GM12878 (cell line): ENCODE measurements at regions not wholly inside any gene's neighbourhood (a gene's known extent, or its start where the extent isn't known, plus 50 kb on each side); places are given as distances from the start of the nearest gene placed in this dataset.

Experiments used
- BRCA1 ChIP-seq: IDR thresholded peaks from 2 replicates; pipeline ENCODE4 v1.6.1; 2011; ENCODE audit warnings: low read depth, low read length, improper control_type of control experiment
- CTCF ChIP-seq, 3 experiments: IDR thresholded peaks in 2 of 3; conservative IDR thresholded peaks in 1 of 3; 2 replicates each; pipeline ENCODE4 v1.5.1; 2011; ENCODE audit warnings: low read depth in 3 of 3, low read length in 3 of 3, mild to moderate bottlenecking in 3 of 3, control low read depth in 2 of 3, moderate library complexity in 2 of 3, inconsistent platforms in 1 of 3, mixed read lengths in 1 of 3; ENCODE audit not compliant: control insufficient read depth in 2 of 3, insufficient read depth in 1 of 3; ENCODE audit errors: extremely low read depth in 1 of 3
- EGR1 ChIP-seq, 2 experiments: IDR thresholded peaks; 1 replicate in 1 of 2; 2 replicates in 1 of 2; pipeline ENCODE4 v1.6.1; 2011 to 2012; ENCODE audit warnings: low read depth in 2 of 2, low read length in 2 of 2, borderline replicate concordance in 1 of 2, mild to moderate bottlenecking in 1 of 2, moderate library complexity in 1 of 2
- POLR2AphosphoS5 ChIP-seq: IDR thresholded peaks from 2 replicates; pipeline ENCODE4 v1.6.1; 2011; ENCODE audit warnings: mild to moderate bottlenecking, low read length, inconsistent platforms
- RCOR1 ChIP-seq: conservative IDR thresholded peaks from 2 replicates; pipeline ENCODE4 v1.6.1; 2012; ENCODE audit warnings: low read depth, low read length, improper control_type of control experiment
- TAF1 ChIP-seq: IDR thresholded peaks from 2 replicates; pipeline ENCODE4 v1.6.1; 2011; ENCODE audit warnings: mild to moderate bottlenecking, low read depth, low read length, borderline replicate concordance
- ZNF207 ChIP-seq: fragments of 450-650 bp; IDR thresholded peaks from 2 replicates; pipeline ENCODE4 v1.6.1; 2014; ENCODE audit warnings: antibody characterized with exemption, mild to moderate bottlenecking, borderline replicate concordance
- TF ChIP-seq, protein P1 (sequence below): fragments of 150-350 bp; IDR thresholded peaks from 2 replicates; pipeline ENCODE4 v1.6.1; 2016; ENCODE audit warnings: low read depth, low read length
- TF ChIP-seq, protein P2 (sequence below): IDR thresholded peaks from 2 replicates; pipeline ENCODE4 v1.6.1; 2011; ENCODE audit warnings: borderline replicate concordance, low read depth, mild to moderate bottlenecking, moderate library complexity, low read length; ENCODE audit not compliant: insufficient read depth, poor library complexity, severe bottlenecking

DNA sequence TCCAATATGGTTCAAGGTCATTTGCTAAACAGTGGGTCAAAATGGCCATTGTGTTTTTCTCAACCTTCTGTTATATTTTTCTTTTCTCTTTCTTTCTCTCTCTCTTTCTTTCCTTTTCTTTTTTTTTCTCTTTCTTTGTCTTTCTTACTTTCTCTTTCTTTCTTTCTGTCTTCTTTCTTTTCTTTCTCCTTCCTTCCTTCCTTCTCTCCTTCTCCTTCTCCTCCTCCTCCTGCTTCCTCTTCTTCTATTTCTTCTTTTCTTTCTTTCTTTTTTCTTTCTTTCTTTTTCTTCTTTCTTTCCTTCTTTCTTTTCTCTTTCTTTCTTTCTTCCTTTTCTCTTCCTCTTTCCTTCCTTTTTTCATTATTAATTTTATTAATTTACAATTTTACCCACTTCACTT, 619.5 kb downstream of the IRX1 start:
- TF ChIP-seq, protein P1, sequence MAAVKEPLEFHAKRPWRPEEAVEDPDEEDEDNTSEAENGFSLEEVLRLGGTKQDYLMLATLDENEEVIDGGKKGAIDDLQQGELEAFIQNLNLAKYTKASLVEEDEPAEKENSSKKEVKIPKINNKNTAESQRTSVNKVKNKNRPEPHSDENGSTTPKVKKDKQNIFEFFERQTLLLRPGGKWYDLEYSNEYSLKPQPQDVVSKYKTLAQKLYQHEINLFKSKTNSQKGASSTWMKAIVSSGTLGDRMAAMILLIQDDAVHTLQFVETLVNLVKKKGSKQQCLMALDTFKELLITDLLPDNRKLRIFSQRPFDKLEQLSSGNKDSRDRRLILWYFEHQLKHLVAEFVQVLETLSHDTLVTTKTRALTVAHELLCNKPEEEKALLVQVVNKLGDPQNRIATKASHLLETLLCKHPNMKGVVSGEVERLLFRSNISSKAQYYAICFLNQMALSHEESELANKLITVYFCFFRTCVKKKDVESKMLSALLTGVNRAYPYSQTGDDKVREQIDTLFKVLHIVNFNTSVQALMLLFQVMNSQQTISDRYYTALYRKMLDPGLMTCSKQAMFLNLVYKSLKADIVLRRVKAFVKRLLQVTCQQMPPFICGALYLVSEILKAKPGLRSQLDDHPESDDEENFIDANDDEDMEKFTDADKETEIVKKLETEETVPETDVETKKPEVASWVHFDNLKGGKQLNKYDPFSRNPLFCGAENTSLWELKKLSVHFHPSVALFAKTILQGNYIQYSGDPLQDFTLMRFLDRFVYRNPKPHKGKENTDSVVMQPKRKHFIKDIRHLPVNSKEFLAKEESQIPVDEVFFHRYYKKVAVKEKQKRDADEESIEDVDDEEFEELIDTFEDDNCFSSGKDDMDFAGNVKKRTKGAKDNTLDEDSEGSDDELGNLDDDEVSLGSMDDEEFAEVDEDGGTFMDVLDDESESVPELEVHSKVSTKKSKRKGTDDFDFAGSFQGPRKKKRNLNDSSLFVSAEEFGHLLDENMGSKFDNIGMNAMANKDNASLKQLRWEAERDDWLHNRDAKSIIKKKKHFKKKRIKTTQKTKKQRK = no peak
- TF ChIP-seq CTCF (IDR thresholded peaks at IDR 0.05 in 2 of 3, conservative IDR thresholded peaks at IDR 0.05 in 1 of 3; ENCODE audit: control insufficient read depth in 2 of 3, extremely low read depth in 1 of 3, insufficient read depth in 1 of 3, low read depth in 3 of 3, low read length in 3 of 3) (no peak), BRCA1 (no peak), ZNF207 (no peak), POLR2AphosphoS5 (no peak), TAF1 (no peak), EGR1 (IDR thresholded peaks at IDR 0.05; ENCODE audit: borderline replicate concordance in 1 of 2, low read depth in 2 of 2, low read length in 2 of 2) (no peak), RCOR1 (no peak)
- TF ChIP-seq, protein P2, sequence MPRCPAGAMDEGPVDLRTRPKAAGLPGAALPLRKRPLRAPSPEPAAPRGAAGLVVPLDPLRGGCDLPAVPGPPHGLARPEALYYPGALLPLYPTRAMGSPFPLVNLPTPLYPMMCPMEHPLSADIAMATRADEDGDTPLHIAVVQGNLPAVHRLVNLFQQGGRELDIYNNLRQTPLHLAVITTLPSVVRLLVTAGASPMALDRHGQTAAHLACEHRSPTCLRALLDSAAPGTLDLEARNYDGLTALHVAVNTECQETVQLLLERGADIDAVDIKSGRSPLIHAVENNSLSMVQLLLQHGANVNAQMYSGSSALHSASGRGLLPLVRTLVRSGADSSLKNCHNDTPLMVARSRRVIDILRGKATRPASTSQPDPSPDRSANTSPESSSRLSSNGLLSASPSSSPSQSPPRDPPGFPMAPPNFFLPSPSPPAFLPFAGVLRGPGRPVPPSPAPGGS = no peak
